GM12878 (cell line): ENCODE measurements at regions not wholly inside any gene's neighbourhood (a gene's known extent, or its start where the extent isn't known, plus 50 kb on each side); places are given as distances from the start of the nearest gene placed in this dataset.

ENCODE experiments used
- ATAC-seq: fragments of 200-7000 bp; cut with Tn5 transposase; 3 replicates; pipeline ENCODE4 v1.9.1; 2020; ENCODE audit warnings: mild to moderate bottlenecking, moderate library complexity
- BruUV-seq: library from RNA; stranded (reverse); fragments of 400-500 nt; replicated peaks from 2 replicates; lab custom pipeline; 2021; lab: Mats Ljungman, UMichigan
- CTCF ChIA-PET: fragments of 300-600 bp; sonication (Branson Sonifier 250); formaldehyde crosslinking; extraction: SDS; loops from one replicate; lab custom pipeline; 2021; ENCODE audit warnings: inconsistent platforms; lab: Yijun Ruan, JAX
- POLR2A ChIA-PET: fragments of 350-600 bp; formaldehyde crosslinking; extraction: SDS; loops from one replicate; lab custom pipeline; 2021; ENCODE audit warnings: inconsistent platforms; lab: Charles Lee
- RAD21 ChIA-PET: fragments of 300-600 bp; sonication (Branson Sonifier 250); formaldehyde crosslinking; loops from one replicate; lab custom pipeline; 2023; ENCODE audit warnings: antibody characterized with exemption; ENCODE audit not compliant: unreplicated experiment; lab: Charles Lee
- SMC1A ChIA-PET: fragments of 300-600 bp; sonication (Branson Sonifier 250); formaldehyde crosslinking; loops from one replicate; lab custom pipeline; 2023; ENCODE audit not compliant: unreplicated experiment, uncharacterized antibody; lab: Charles Lee
- DNase-seq: peaks from one replicate; pipeline ENCODE4 v3.0.0-alpha.2; 2011; ENCODE audit warnings: low read depth, low spot score
- FAIRE-seq: peaks from 3 replicates; lab custom pipeline; 2011; peaks lifted over from hg19 to GRCh38; lab: Jason Lieb, UNC
- H2AFZ ChIP-seq: 2 replicates; pipeline ENCODE4 v1.6.0; 2011; ENCODE audit warnings: low read depth, low read length, control low read depth; ENCODE audit not compliant: control insufficient read depth
- H3K27ac ChIP-seq: 2 replicates; pipeline ENCODE4 v1.5.1; 2011; ENCODE audit warnings: control low read depth; ENCODE audit not compliant: control insufficient read depth, insufficient read depth
- H3K27me3 ChIP-seq, 2 experiments: replicated peaks in 1 of 2; 2 replicates each; pipeline versions ENCODE4 v1.6.0 to v1.6.1; 2011; ENCODE audit warnings: low read length in 1 of 2; ENCODE audit not compliant: control insufficient read depth in 2 of 2, insufficient read depth in 2 of 2
- H3K36me3 ChIP-seq, 2 experiments: 2 replicates each; pipeline ENCODE4 v1.5.1; 2011; ENCODE audit warnings: low read length in 1 of 2; ENCODE audit not compliant: control insufficient read depth in 2 of 2, insufficient read depth in 2 of 2
- H3K4me1 ChIP-seq: 2 replicates; pipeline ENCODE4 v1.6.1; 2011; ENCODE audit warnings: mild to moderate bottlenecking, low read length, moderate library complexity, mixed read lengths; ENCODE audit not compliant: control insufficient read depth, insufficient read depth
- H3K4me2 ChIP-seq: 2 replicates; pipeline ENCODE4 v1.6.0; 2011; ENCODE audit warnings: control low read depth; ENCODE audit not compliant: control insufficient read depth, insufficient read depth
- H3K4me3 ChIP-seq: fragments of 200-600 bp; sonication (generic); 2 replicates; pipeline ENCODE4 v1.5.1; 2016
- H3K79me2 ChIP-seq: 2 replicates; pipeline ENCODE4 v1.6.0; 2011; ENCODE audit warnings: low read length; ENCODE audit not compliant: control insufficient read depth, insufficient read depth
- H3K9ac ChIP-seq: 2 replicates; pipeline ENCODE4 v1.8.0; 2011; ENCODE audit warnings: low read length, control low read depth, mixed read lengths; ENCODE audit not compliant: control insufficient read depth, insufficient read depth
- H3K9me3 ChIP-seq: replicated peaks from 3 replicates; pipeline ENCODE4 v1.5.1; 2011; ENCODE audit warnings: mild to moderate bottlenecking, low read length; ENCODE audit not compliant: control insufficient read depth, insufficient read depth
- H4K20me1 ChIP-seq: 2 replicates; pipeline ENCODE4 v1.6.0; 2011; ENCODE audit not compliant: control insufficient read depth, insufficient read depth
- E2F4 ChIP-seq: IDR thresholded peaks from 2 replicates; pipeline ENCODE4 v1.6.1; 2012; ENCODE audit warnings: low read depth, low read length, improper control_type of control experiment
- FOXM1 ChIP-seq: IDR thresholded peaks from 2 replicates; pipeline ENCODE4 v1.6.1; 2012; ENCODE audit warnings: low read depth, mild to moderate bottlenecking, inconsistent platforms, low read length, moderate library complexity
- MTA3 ChIP-seq: IDR thresholded peaks from 2 replicates; pipeline ENCODE4 v1.6.1; 2012; ENCODE audit warnings: low read length, inconsistent platforms, borderline replicate concordance
- NRF1 ChIP-seq: conservative IDR thresholded peaks from 2 replicates; pipeline ENCODE4 v1.6.1; 2011; ENCODE audit warnings: mild to moderate bottlenecking, low read depth, low read length, improper control_type of control experiment
- SPI1 ChIP-seq: IDR thresholded peaks from 2 replicates; pipeline ENCODE4 v1.6.1; 2011; ENCODE audit warnings: low read depth, mild to moderate bottlenecking, low read length, moderate library complexity, borderline replicate concordance; ENCODE audit not compliant: insufficient read depth
- TBL1XR1 ChIP-seq: IDR thresholded peaks from 2 replicates; pipeline ENCODE4 v1.6.1; 2012; ENCODE audit warnings: low read depth, low read length, improper control_type of control experiment
- WGBS: methylation state at CpG from one replicate; pipeline ENCODE4 v1.1.6; 2016; ENCODE audit warnings: low lambda C conversion rate; ENCODE audit not compliant: insufficient replicate concordance, insufficient coverage; ENCODE audit errors: missing lambda C conversion rate; 5-methylcytosine and 5-hydroxymethylcytosine counted together
- in situ Hi-C: fragments of 300-500 bp; cut with MboI; formaldehyde crosslinking; loops from 9 replicates; pipeline ENCODE4 v1.14.3; 2018; ENCODE audit warnings: mixed read lengths
- intact Hi-C: fragments of 100-400 bp; cut with micrococcal nuclease; formaldehyde crosslinking; loops from one replicate; pipeline ENCODE4 v1.14.2; 2022; ENCODE audit not compliant: unreplicated experiment
- TF ChIP-seq, protein P1 (sequence below): fragments of 450-650 bp; formaldehyde crosslinking; IDR thresholded peaks from 2 replicates; pipeline ENCODE4 v1.4.0; 2020; ENCODE audit warnings: mild to moderate bottlenecking, moderate library complexity

- TF ChIP-seq, protein P1, sequence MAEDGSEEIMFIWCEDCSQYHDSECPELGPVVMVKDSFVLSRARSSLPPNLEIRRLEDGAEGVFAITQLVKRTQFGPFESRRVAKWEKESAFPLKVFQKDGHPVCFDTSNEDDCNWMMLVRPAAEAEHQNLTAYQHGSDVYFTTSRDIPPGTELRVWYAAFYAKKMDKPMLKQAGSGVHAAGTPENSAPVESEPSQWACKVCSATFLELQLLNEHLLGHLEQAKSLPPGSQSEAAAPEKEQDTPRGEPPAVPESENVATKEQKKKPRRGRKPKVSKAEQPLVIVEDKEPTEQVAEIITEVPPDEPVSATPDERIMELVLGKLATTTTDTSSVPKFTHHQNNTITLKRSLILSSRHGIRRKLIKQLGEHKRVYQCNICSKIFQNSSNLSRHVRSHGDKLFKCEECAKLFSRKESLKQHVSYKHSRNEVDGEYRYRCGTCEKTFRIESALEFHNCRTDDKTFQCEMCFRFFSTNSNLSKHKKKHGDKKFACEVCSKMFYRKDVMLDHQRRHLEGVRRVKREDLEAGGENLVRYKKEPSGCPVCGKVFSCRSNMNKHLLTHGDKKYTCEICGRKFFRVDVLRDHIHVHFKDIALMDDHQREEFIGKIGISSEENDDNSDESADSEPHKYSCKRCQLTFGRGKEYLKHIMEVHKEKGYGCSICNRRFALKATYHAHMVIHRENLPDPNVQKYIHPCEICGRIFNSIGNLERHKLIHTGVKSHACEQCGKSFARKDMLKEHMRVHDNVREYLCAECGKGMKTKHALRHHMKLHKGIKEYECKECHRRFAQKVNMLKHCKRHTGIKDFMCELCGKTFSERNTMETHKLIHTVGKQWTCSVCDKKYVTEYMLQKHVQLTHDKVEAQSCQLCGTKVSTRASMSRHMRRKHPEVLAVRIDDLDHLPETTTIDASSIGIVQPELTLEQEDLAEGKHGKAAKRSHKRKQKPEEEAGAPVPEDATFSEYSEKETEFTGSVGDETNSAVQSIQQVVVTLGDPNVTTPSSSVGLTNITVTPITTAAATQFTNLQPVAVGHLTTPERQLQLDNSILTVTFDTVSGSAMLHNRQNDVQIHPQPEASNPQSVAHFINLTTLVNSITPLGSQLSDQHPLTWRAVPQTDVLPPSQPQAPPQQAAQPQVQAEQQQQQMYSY (CRISPR knock-in tag) = no peak
- TF ChIP-seq SPI1 = no peak
- no peak for TF ChIP-seq MTA3
- no peak for TF ChIP-seq NRF1
- no peak for TF ChIP-seq E2F4
- no peak for TF ChIP-seq FOXM1
- TF ChIP-seq TBL1XR1 = no peak
- no peaks in the 10 kb centered on the region for H3K27me3 ChIP-seq
- no peak overlapping the region for H2AFZ ChIP-seq
- ATAC-seq (no peak), FAIRE-seq (no peak), DNase-seq (no peak)
- CTCF ChIA-PET = no interaction called here
- intact Hi-C loops (no loop called here), in situ Hi-C loops (no loop called here)
- H4K20me1 ChIP-seq = no peaks in the 10 kb centered on the region
- no peaks in the 10 kb centered on the region for H3K79me2 ChIP-seq
- SMC1A ChIA-PET = no interaction called here
- H3K9me3 ChIP-seq = peaks cover 2% of the 10 kb centered on the region; the same call in 1 of the 3 replicates
- no peaks in the 10 kb centered on the region for H3K36me3 ChIP-seq
- no peak overlapping the region for H3K4me2 ChIP-seq
- WGBS = 12% methylated on average over 8 of the region's 13 CpGs
- POLR2A ChIA-PET = no interaction called here
- BruUV-seq = no TSS peak
- no peaks in the 10 kb centered on the region for H3K4me1 ChIP-seq
- H3K27ac ChIP-seq = no peak overlapping the region
- no peak overlapping the region for H3K9ac ChIP-seq
- no peak overlapping the region for H3K4me3 ChIP-seq
- RAD21 ChIA-PET = no interaction called here
Observed at GRCh38 chr18:78296166-78296565, 683.5 kb upstream of the SALL3 start.
